Upper lobe of right lung (tissue), 1 donor: ENCODE measurements at regions not wholly inside any gene's neighbourhood (a gene's known extent, or its start where the extent isn't known, plus 50 kb on each side); places are given as distances from the start of the nearest gene placed in this dataset.

Experiments
- ATAC-seq: fragments of 200-7000 bp; cut with Tn5 transposase; one replicate; pipeline ENCODE4 v1.9.1; 2020; ENCODE audit warnings: mild to moderate bottlenecking, moderate library complexity
- DNase-seq: peaks from one replicate; pipeline ENCODE4 v3.0.0-alpha.2; 2020
- H3K27ac ChIP-seq: fragments of 200-600 bp; one replicate; pipeline ENCODE4 v1.8.0; 2022
- H3K27me3 ChIP-seq: fragments of 200-600 bp; one replicate; pipeline ENCODE4 v1.8.0; 2022; ENCODE audit warnings: mild to moderate bottlenecking
- H3K36me3 ChIP-seq: fragments of 200-600 bp; one replicate; pipeline ENCODE4 v1.8.0; 2022
- H3K4me1 ChIP-seq: fragments of 200-600 bp; one replicate; pipeline ENCODE4 v1.8.0; 2022
- H3K4me3 ChIP-seq: fragments of 200-600 bp; one replicate; pipeline ENCODE4 v1.8.0; 2022; ENCODE audit warnings: mild to moderate bottlenecking
- H3K9me3 ChIP-seq: fragments of 200-600 bp; one replicate; pipeline ENCODE4 v1.8.0; 2022
- CTCF ChIP-seq: fragments of 200-600 bp; IDR thresholded peaks from one replicate; pipeline ENCODE4 v1.8.0; 2022; ENCODE audit warnings: antibody characterized with exemption
- intact Hi-C: fragments of 100-400 bp; cut with DNase I; formaldehyde crosslinking; loops from one replicate; pipeline ENCODE4 v1.11.0; 2022
- donor health status: DM: no; HTN: yes; CAD: no; lungs with severe emphysema.

GRCh38 chr2:104733226-104733943 is 120.5 kb upstream of the POU3F3 start:
- ATAC-seq (peak; percentile 64), DNase-seq (no peak)
- no peaks in the 10 kb centered on the region for H3K4me1 ChIP-seq
- H3K4me3 ChIP-seq = no peak overlapping the region
- TF ChIP-seq CTCF = peak; percentile 21
- H3K27me3 ChIP-seq = no peaks in the 10 kb centered on the region
- no peaks in the 10 kb centered on the region for H3K9me3 ChIP-seq
- intact Hi-C loops = no loop called here
- no peak overlapping the region for H3K27ac ChIP-seq
- H3K36me3 ChIP-seq = no peaks in the 10 kb centered on the region

- Histone ChIP-seq H3K4me3 (no peak overlapping the region), H3K27me3 (no peaks in the 10 kb centered on the region), H3K4me1 (no peaks in the 10 kb centered on the region), H3K36me3 (no peaks in the 10 kb centered on the region), H3K9me3 (no peaks in the 10 kb centered on the region), H3K27ac (no peak overlapping the region)
- DNase-seq (no peak), ATAC-seq (no peak)
- no peak for TF ChIP-seq CTCF
- intact Hi-C loops = no loop called here
Measured at GRCh38 chr2:104734937-104735586, 118.9 kb upstream of the POU3F3 start.

- no peaks in the 10 kb centered on the region for H3K9me3 ChIP-seq
- no peaks in the 10 kb centered on the region for H3K36me3 ChIP-seq
- H3K27ac ChIP-seq = no peak overlapping the region
- no peak overlapping the region for H3K4me3 ChIP-seq
- no peak for TF ChIP-seq CTCF
- ATAC-seq = no peak
- DNase-seq = no peak
- intact Hi-C loops = no loop called here
- no peaks in the 10 kb centered on the region for H3K27me3 ChIP-seq
- no peaks in the 10 kb centered on the region for H3K4me1 ChIP-seq
Measured at GRCh38 chr2:104736026-104736425, 117.9 kb upstream of the POU3F3 start.

GRCh38 chr2:104741860-104742259 is 112.1 kb upstream of the POU3F3 start:
- TF ChIP-seq CTCF = no peak
- Histone ChIP-seq H3K4me1 (no peaks in the 10 kb centered on the region), H3K27me3 (no peaks in the 10 kb centered on the region), H3K36me3 (no peaks in the 10 kb centered on the region), H3K27ac (no peak overlapping the region), H3K4me3 (no peak overlapping the region), H3K9me3 (no peaks in the 10 kb centered on the region)
- intact Hi-C loops = no loop called here
- no peak for ATAC-seq
- no peak for DNase-seq

GRCh38 chr2:104744537-104744936 is 109.4 kb upstream of the POU3F3 start:
- Histone ChIP-seq H3K4me1 (no peaks in the 10 kb centered on the region), H3K4me3 (no peak overlapping the region), H3K27me3 (no peaks in the 10 kb centered on the region), H3K27ac (no peak overlapping the region), H3K9me3 (no peaks in the 10 kb centered on the region), H3K36me3 (no peaks in the 10 kb centered on the region)
- intact Hi-C loops = no loop called here
- no peak for TF ChIP-seq CTCF
- DNase-seq (no peak), ATAC-seq (no peak)
